ENCODE measurements at regions not wholly inside any gene's neighbourhood (a gene's known extent, or its start where the extent isn't known, plus 50 kb on each side); places are given as distances from the start of the nearest gene placed in this dataset.
"Not testable (repeated sequence)": the region's sequence is repeated elsewhere in the genome, so short reads cannot be mapped to it uniquely, and the experiment has no call there.

DNA sequence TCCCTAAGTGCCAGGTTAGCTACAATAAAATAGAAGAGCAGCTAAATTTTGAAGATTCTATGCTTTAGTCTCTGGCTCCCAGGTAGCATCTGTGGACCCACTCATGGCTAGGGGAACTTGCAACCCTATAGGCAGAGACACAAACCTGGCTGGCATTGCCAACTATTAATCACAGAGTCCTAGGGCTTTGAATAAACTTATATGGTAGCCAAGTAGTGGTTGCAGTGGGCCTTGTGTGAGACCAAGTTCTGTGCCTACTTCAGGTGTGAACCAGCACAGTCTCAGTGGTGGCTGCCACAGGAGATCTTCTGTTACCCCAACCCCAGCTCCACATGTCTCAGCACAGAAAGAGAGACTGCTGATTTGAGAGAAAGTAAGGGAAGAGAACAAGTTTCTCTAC lies 62.9 kb upstream of the ZNG1F start:
- not testable (repeated sequence) for H3K36me3 ChIP-seq (ENCODE audit: control insufficient read depth in 2 of 2, insufficient read depth in 2 of 2, low read length in 1 of 2); H3K4me1 ChIP-seq (ENCODE audit: control insufficient read depth in 2 of 2, insufficient read depth in 2 of 2, low read length in 2 of 2); H3K27ac ChIP-seq (ENCODE audit: low read depth in 1 of 2, low read length in 1 of 2); H3K9me3 ChIP-seq (ENCODE audit: control insufficient read depth in 2 of 2, insufficient read depth in 1 of 2, low read length in 1 of 2); H3K27me3 ChIP-seq (ENCODE audit: control insufficient read depth in 2 of 2, insufficient read depth in 1 of 2, low read length in 1 of 2); H3K4me3 ChIP-seq (ENCODE audit: low read length in 2 of 2); DNase-seq (ENCODE audit: low read depth in 6 of 9, low spot score in 9 of 9)

DNA sequence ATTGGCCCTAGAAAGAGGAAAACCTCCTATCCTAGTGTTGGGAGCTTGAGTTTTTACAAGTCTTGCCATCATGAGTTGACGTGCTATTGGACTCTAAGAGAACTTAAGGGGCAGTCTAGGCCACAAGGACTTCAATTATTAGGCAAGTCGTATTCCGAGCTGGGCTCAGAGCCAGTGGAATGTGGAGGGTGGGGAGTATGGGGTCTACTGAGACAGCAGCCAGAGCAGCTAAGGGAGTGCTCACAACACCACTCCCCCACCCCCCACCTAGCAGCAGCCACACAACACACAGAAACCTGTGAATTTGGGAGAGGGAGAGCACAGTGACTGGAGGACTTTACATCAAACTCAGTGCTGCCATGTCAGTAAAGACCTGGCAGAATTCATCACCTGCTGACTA lies 62.0 kb upstream of the ZNG1F start:
- H3K27ac ChIP-seq (ENCODE audit: low read depth in 1 of 2, low read length in 1 of 2); H3K9me3 ChIP-seq (ENCODE audit: control insufficient read depth in 2 of 2, insufficient read depth in 1 of 2, low read length in 1 of 2); DNase-seq (ENCODE audit: low read depth in 6 of 9, low spot score in 9 of 9); H3K4me3 ChIP-seq (ENCODE audit: low read length in 2 of 2); H3K4me1 ChIP-seq (ENCODE audit: control insufficient read depth in 2 of 2, insufficient read depth in 2 of 2, low read length in 2 of 2); H3K27me3 ChIP-seq (ENCODE audit: control insufficient read depth in 2 of 2, insufficient read depth in 1 of 2, low read length in 1 of 2); H3K36me3 ChIP-seq (ENCODE audit: control insufficient read depth in 2 of 2, insufficient read depth in 2 of 2, low read length in 1 of 2): not testable (repeated sequence)
- WGBS, result 51% methylated on average over 3 of the region's 3 CpGs

DNA sequence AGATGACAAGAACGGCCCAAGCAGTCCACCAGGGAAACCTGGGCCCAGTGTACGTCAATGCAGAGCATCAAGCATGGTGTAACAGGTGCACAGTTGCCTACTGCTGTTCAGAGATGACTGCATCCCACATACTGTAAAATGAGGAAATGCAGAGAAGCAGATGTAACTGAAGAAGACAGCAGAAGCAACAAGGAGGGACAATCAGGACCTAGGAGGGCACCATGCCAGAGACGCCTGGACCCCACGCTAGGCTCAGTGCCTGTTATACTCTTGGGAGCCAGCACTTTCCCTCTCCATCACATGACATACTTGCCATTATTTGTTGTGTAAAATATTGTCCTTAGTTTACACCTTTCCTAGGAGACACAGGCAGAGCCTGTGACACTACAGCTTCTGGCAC lies 57.6 kb upstream of the ZNG1F start:
- 88% methylated on average over 4 of the region's 4 CpGs for WGBS
- not testable (repeated sequence) for H3K27me3 ChIP-seq (ENCODE audit: control insufficient read depth in 2 of 2, insufficient read depth in 1 of 2, low read length in 1 of 2); H3K9me3 ChIP-seq (ENCODE audit: control insufficient read depth in 2 of 2, insufficient read depth in 1 of 2, low read length in 1 of 2); H3K4me1 ChIP-seq (ENCODE audit: control insufficient read depth in 2 of 2, insufficient read depth in 2 of 2, low read length in 2 of 2); H3K27ac ChIP-seq (ENCODE audit: low read depth in 1 of 2, low read length in 1 of 2); DNase-seq (ENCODE audit: low read depth in 6 of 9, low spot score in 9 of 9); H3K36me3 ChIP-seq (ENCODE audit: control insufficient read depth in 2 of 2, insufficient read depth in 2 of 2, low read length in 1 of 2); H3K4me3 ChIP-seq (ENCODE audit: low read length in 2 of 2)
